K562 (cell line): ENCODE measurements at regions not wholly inside any gene's neighbourhood (a gene's known extent, or its start where the extent isn't known, plus 50 kb on each side); places are given as distances from the start of the nearest gene placed in this dataset.

Experiments
- ATAC-seq: fragments of 200-7000 bp; cut with Tn5 transposase; 3 replicates; pipeline ENCODE4 v1.9.1; 2020; ENCODE audit warnings: moderate library complexity
- BruUV-seq: library from RNA; stranded (reverse); fragments of 400-500 nt; replicated peaks from 2 replicates; lab custom pipeline; 2021; lab: Mats Ljungman, UMichigan
- CTCF ChIA-PET: fragments of 300-600 bp; formaldehyde crosslinking; extraction: SDS; loops from one replicate; lab custom pipeline; 2021; ENCODE audit warnings: low intra/inter-chr PET ratio; lab: Yijun Ruan, JAX
- POLR2A ChIA-PET: fragments of 300-600, 350-650 bp; sonication (Branson Sonifier 250); formaldehyde crosslinking; extraction: SDS; loops from one replicate; lab custom pipeline; 2021; ENCODE audit warnings: antibody characterized with exemption, inconsistent platforms; lab: Yijun Ruan, JAX
- DNase-seq, 4 experiments: peaks; one replicate each; pipeline versions ENCODE4 v3.0.0 to v3.0.0-alpha.2; 2011 to 2018; ENCODE audit warnings: low spot score in 3 of 4, mixed read lengths in 3 of 4; ENCODE audit errors: extremely low read depth in 1 of 4
- FAIRE-seq: peaks from 2 replicates; lab custom pipeline; 2011; peaks lifted over from hg19 to GRCh38; lab: Jason Lieb, UNC
- H2AFZ ChIP-seq: 2 replicates; pipeline ENCODE4 v1.6.0; 2011; ENCODE audit warnings: low read depth, low read length, control low read depth, inconsistent platforms
- H3K27ac ChIP-seq: fragments of 200-600 bp; 3 replicates; pipeline ENCODE4 v1.8.0; 2011; ENCODE audit warnings: low read depth, mild to moderate bottlenecking, control low read depth, inconsistent platforms, low read length, moderate library complexity, mixed read lengths; ENCODE audit errors: extremely low read depth
- H3K27me3 ChIP-seq, 2 experiments: fragments of 300-600 bp in 1 of 2; 2 replicates in 1 of 2; 3 replicates in 1 of 2; pipeline versions ENCODE4 v1.6.0 to v1.8.0; 2011; ENCODE audit warnings: inconsistent platforms in 2 of 2, low read length in 2 of 2, mild to moderate bottlenecking in 1 of 2, mixed read lengths in 1 of 2, moderate library complexity in 1 of 2; ENCODE audit not compliant: control insufficient read depth in 2 of 2, insufficient read depth in 2 of 2
- H3K36me3 ChIP-seq: fragments of 300-600 bp; 3 replicates; pipeline ENCODE4 v1.8.0; 2011; ENCODE audit warnings: mild to moderate bottlenecking, low read length, inconsistent platforms; ENCODE audit not compliant: control insufficient read depth, insufficient read depth
- H3K4me1 ChIP-seq, 2 experiments: fragments of 200-600 bp in 1 of 2; replicated peaks in 1 of 2; 2 replicates in 1 of 2; 3 replicates in 1 of 2; pipeline versions ENCODE4 v1.5.1 to v1.8.0; 2011; ENCODE audit warnings: inconsistent platforms in 2 of 2, low read length in 2 of 2, mild to moderate bottlenecking in 1 of 2, mixed read lengths in 1 of 2, moderate library complexity in 1 of 2; ENCODE audit not compliant: control insufficient read depth in 2 of 2, insufficient read depth in 2 of 2
- H3K4me2 ChIP-seq: 2 replicates; pipeline ENCODE4 v1.6.1; 2011; ENCODE audit warnings: low read length, control low read depth, inconsistent platforms, mixed read lengths; ENCODE audit not compliant: insufficient read depth
- H3K4me3 ChIP-seq: fragments of 200-600 bp; sonication (generic), shearing (Covaris generic); 2 replicates; pipeline ENCODE4 v1.5.1; 2016; ENCODE audit warnings: control low read depth, inconsistent platforms
- H3K79me2 ChIP-seq: fragments of 200-600 bp; 3 replicates; pipeline ENCODE4 v1.8.0; 2011; ENCODE audit warnings: low read length, inconsistent platforms; ENCODE audit not compliant: control insufficient read depth, insufficient read depth
- H3K9ac ChIP-seq, 2 experiments: 2 replicates each; pipeline versions ENCODE4 v1.6.0 to v1.6.1; 2011; ENCODE audit warnings: low read depth in 2 of 2, low read length in 2 of 2, control low read depth in 1 of 2, inconsistent platforms in 1 of 2, mild to moderate bottlenecking in 1 of 2, mixed read lengths in 1 of 2; ENCODE audit not compliant: insufficient read depth in 1 of 2
- H3K9me1 ChIP-seq: one replicate; pipeline ENCODE4 v1.6.0; 2011; ENCODE audit warnings: inconsistent platforms, mild to moderate bottlenecking, low read length, moderate library complexity; ENCODE audit not compliant: control insufficient read depth, insufficient read depth
- H3K9me3 ChIP-seq: replicated peaks from 2 replicates; pipeline ENCODE4 v1.5.1; 2011; ENCODE audit warnings: low read depth, low read length, inconsistent platforms; ENCODE audit not compliant: control insufficient read depth, insufficient read depth
- H4K20me1 ChIP-seq: replicated peaks from 2 replicates; pipeline ENCODE4 v1.6.1; 2011; ENCODE audit warnings: low read length, inconsistent platforms, mixed read lengths; ENCODE audit not compliant: control insufficient read depth, insufficient read depth
- DPF2 ChIP-seq: fragments of 450-650 bp; IDR thresholded peaks from 2 replicates; pipeline ENCODE4 v1.6.1; 2016
- EP400 ChIP-seq: fragments of 450-650 bp; IDR thresholded peaks from 2 replicates; pipeline ENCODE4 v1.6.1; 2017; ENCODE audit warnings: antibody characterized with exemption, mild to moderate bottlenecking, moderate library complexity
- FOXJ2 ChIP-seq: fragments of 200-800 bp; sonication (Bioruptor generic); IDR thresholded peaks from 2 replicates; pipeline ENCODE4 v1.6.1; 2016; ENCODE audit warnings: missing genetic modification characterization, missing compliant biosample characterization
- HDAC2 ChIP-seq: fragments of 450-650 bp; IDR thresholded peaks from 2 replicates; pipeline ENCODE4 v1.6.1; 2016; ENCODE audit warnings: mild to moderate bottlenecking
- PREB ChIP-seq: sonication (generic); formaldehyde crosslinking; IDR thresholded peaks from 2 replicates; pipeline ENCODE4 v1.8.1; 2023; ENCODE audit warnings: mild to moderate bottlenecking, missing genetic modification reagents
- RERE ChIP-seq: sonication (generic); formaldehyde crosslinking; IDR thresholded peaks from 2 replicates; pipeline ENCODE4 v1.8.0; 2023; ENCODE audit warnings: missing genetic modification reagents, mild to moderate bottlenecking, borderline replicate concordance
- SRSF3 ChIP-seq: fragments of 200-400 bp; formaldehyde crosslinking; IDR thresholded peaks from 2 replicates; pipeline ENCODE4 v1.6.1; 2016; ENCODE audit warnings: mild to moderate bottlenecking, low read length, moderate library complexity; ENCODE audit not compliant: insufficient read depth
- WGBS: fragments of 100-300 bp; shearing (Covaris generic); methylation state at CpG from one replicate; pipeline ENCODE4 v1.1.6; 2016; ENCODE audit warnings: low coverage, mixed read lengths; ENCODE audit not compliant: insufficient coverage; ENCODE audit errors: missing lambda C conversion rate; 5-methylcytosine and 5-hydroxymethylcytosine counted together
- in situ Hi-C: fragments of 300-500 bp; cut with MboI; formaldehyde crosslinking; loops from 4 replicates; pipeline ENCODE4 v1.15.0; 2018; ENCODE audit warnings: inconsistent platforms, mixed read lengths
- intact Hi-C: fragments of 100-400 bp; cut with micrococcal nuclease; formaldehyde crosslinking; loops from 2 replicates; pipeline ENCODE4 v1.14.2; 2022

GRCh38 chr12:25723921-25724491 lies 170.9 kb upstream of the LMNTD1 start (continued):
- TF ChIP-seq SRSF3 (no peak), HDAC2 (no peak), FOXJ2 (no peak)

- Histone ChIP-seq H3K79me2 (no peaks in the 10 kb centered on the region), H3K9me1 (no peaks in the 10 kb centered on the region), H3K27me3 (peaks cover 0 to 7% of the 10 kb centered on the region in 2 experiments; a peak in 2 of 5 replicates), H3K9ac (no peak overlapping the region), H2AFZ (no peak overlapping the region), H3K4me3 (no peak overlapping the region), H4K20me1 (no peaks in the 10 kb centered on the region), H3K9me3 (no peaks in the 10 kb centered on the region), H3K4me1 (no peaks in the 10 kb centered on the region), H3K27ac (no peak overlapping the region), H3K4me2 (no peak overlapping the region), H3K36me3 (no peaks in the 10 kb centered on the region)
- FAIRE-seq (no peak), DNase-seq (no peak), ATAC-seq (no peak)
- TF ChIP-seq EP400 (no peak), DPF2 (no peak)
- intact Hi-C loops, result no loop called here
- POLR2A ChIA-PET, result no interaction called here
- WGBS, result 0% methylated on average over 3 of the region's 3 CpGs
- no TSS peak for BruUV-seq
- in situ Hi-C loops, result no loop called here
- CTCF ChIA-PET, result no interaction called here
Measured at GRCh38 chr12:25725470-25725869, 172.4 kb upstream of the LMNTD1 start.

- DNase-seq (no peak), FAIRE-seq (no peak), ATAC-seq (no peak)
- POLR2A ChIA-PET, result no interaction called here
- BruUV-seq, result no TSS peak
- CTCF ChIA-PET, result no interaction called here
- in situ Hi-C loops, result no loop called here
- H3K9ac ChIP-seq, result no peak overlapping the region
- H3K36me3 ChIP-seq, result no peaks in the 10 kb centered on the region
- H3K4me2 ChIP-seq, result no peak overlapping the region
- no peak overlapping the region for H3K27ac ChIP-seq
- no peaks in the 10 kb centered on the region for H3K4me1 ChIP-seq
- no peaks in the 10 kb centered on the region for H3K9me1 ChIP-seq
- H2AFZ ChIP-seq, result no peak overlapping the region
- H3K79me2 ChIP-seq, result no peaks in the 10 kb centered on the region
- intact Hi-C loops, result no loop called here
- H3K4me3 ChIP-seq, result no peak overlapping the region
- no peaks in the 10 kb centered on the region for H4K20me1 ChIP-seq
- no peaks in the 10 kb centered on the region for H3K9me3 ChIP-seq
- WGBS, result 0% methylated on average over 1 of the region's 1 CpG
- H3K27me3 ChIP-seq, result peaks cover 0 to 7% of the 10 kb centered on the region in 2 experiments; a peak in 2 of 5 replicates
- TF ChIP-seq PREB (CRISPR knock-in tag), result no peak
- no peak for TF ChIP-seq RERE (CRISPR knock-in tag)
Measured at GRCh38 chr12:25725931-25726330, 172.8 kb upstream of the LMNTD1 start.
